ENCODE measurements at regions not wholly inside any gene's neighbourhood (a gene's known extent, or its start where the extent isn't known, plus 50 kb on each side); places are given as distances from the start of the nearest gene placed in this dataset.
"Not testable (repeated sequence)": the region's sequence is repeated elsewhere in the genome, so short reads cannot be mapped to it uniquely, and the experiment has no call there.

DNA sequence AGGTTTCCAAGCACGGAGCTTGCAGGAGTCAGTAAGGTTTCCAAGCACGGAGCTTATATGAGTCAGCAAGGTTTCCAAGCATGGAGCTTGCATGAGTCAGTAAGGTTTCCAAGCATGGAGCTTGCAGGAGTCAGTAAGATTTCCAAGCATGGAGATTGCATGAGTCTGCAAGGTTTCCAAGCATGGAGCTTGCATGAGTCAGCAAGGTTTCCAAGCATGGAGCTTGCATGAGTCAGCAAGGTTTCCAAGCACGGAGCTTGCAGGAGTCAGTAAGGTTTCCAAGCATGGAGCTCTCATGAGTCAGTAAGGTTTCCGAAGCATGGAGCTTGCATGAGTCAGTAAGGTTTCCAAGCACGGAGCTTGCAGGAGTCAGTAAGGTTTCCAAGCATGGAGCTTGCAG lies 153.7 kb upstream of the TMEM132C start:
- H2BK120ac ChIP-seq (replicated peaks; ENCODE audit: low read depth, low read length); H2BK12ac ChIP-seq (ENCODE audit: low read depth, low read length); H3K4ac ChIP-seq (replicated peaks; ENCODE audit: insufficient read length, low read depth, low read length); H2BK5ac ChIP-seq (ENCODE audit: low read depth, low read length); H3K27ac ChIP-seq (ENCODE audit: low read depth, low read length); H3K79me2 ChIP-seq (ENCODE audit: control insufficient read depth in 1 of 2, insufficient read depth in 2 of 2, low read length in 2 of 2); H3K9ac ChIP-seq (replicated peaks in 1 of 4; ENCODE audit: extremely low read depth in 1 of 4, low read depth in 3 of 4, low read length in 3 of 4); H4K5ac ChIP-seq (ENCODE audit: insufficient read length, low read depth, low read length); FAIRE-seq; H2BK20ac ChIP-seq (ENCODE audit: low read length); H3K27me3 ChIP-seq (replicated peaks in 1 of 4; ENCODE audit: control insufficient read depth in 3 of 4, extremely low read depth in 1 of 4, insufficient read depth in 3 of 4, low read length in 3 of 4); H3K18ac ChIP-seq (ENCODE audit: extremely low read depth, low read length); H3K56ac ChIP-seq (replicated peaks; ENCODE audit: insufficient read length, low read depth, low read length); H2AFZ ChIP-seq (ENCODE audit: low read length); H3K23ac ChIP-seq (ENCODE audit: insufficient read length); DNase-seq (ENCODE audit: low read depth in 1 of 2, low spot score in 2 of 2); H3K14ac ChIP-seq (ENCODE audit: insufficient read length); H3K23me2 ChIP-seq (ENCODE audit: low read depth, low read length); H3K4me2 ChIP-seq (ENCODE audit: insufficient read depth in 1 of 2, low read depth in 2 of 2, low read length in 2 of 2); H4K20me1 ChIP-seq (replicated peaks in 1 of 2; ENCODE audit: control insufficient read depth in 1 of 2, insufficient read depth in 2 of 2, low read length in 2 of 2); H3K79me1 ChIP-seq (ENCODE audit: low read depth, low read length); H3K4me3 ChIP-seq (ENCODE audit: extremely low read depth in 1 of 4, insufficient read depth in 2 of 4, low read depth in 3 of 4, low read length in 4 of 4); H3K4me1 ChIP-seq (replicated peaks in 1 of 4; ENCODE audit: control insufficient read depth in 3 of 4, insufficient read depth in 4 of 4, low read length in 3 of 4); H2AK5ac ChIP-seq (ENCODE audit: low read depth, low read length); H4K8ac ChIP-seq (ENCODE audit: extremely low read depth, insufficient read depth, low read length); H2BK15ac ChIP-seq (ENCODE audit: low read length); H4K91ac ChIP-seq (replicated peaks; ENCODE audit: insufficient read length, low read length); H3K9me3 ChIP-seq (ENCODE audit: insufficient read depth in 2 of 2, low read depth in 1 of 2, low read length in 1 of 2); H3K36me3 ChIP-seq (ENCODE audit: control insufficient read depth in 2 of 4, insufficient read depth in 4 of 4, low read length in 3 of 4): not testable (repeated sequence)
- WGBS, 2 experiments (ENCODE audit: extremely low coverage in 1 of 2, insufficient coverage in 1 of 2, insufficient read length in 1 of 2, insufficient replicate concordance in 2 of 2, low coverage in 1 of 2, low lambda C conversion rate in 2 of 2, missing lambda C conversion rate in 1 of 2) = 90% methylated on average over 5 of the region's 5 CpGs; no CpG with 5 or more reads in 1 of the 2 experiments
- peak; percentile 95 for TF ChIP-seq BACH1 (IDR thresholded peaks at IDR 0.05; ENCODE audit: low read length)
- CTCF ChIA-PET (ENCODE audit: partially characterized antibody) = interaction anchor here (0.7 to 1.6 kb wide), 3 partner anchors 44 to 214 kb away, joined by 3 read pairs; no protein-coding TSS in a partner anchor
- POLR2A ChIA-PET (ENCODE audit: partially characterized antibody) = interaction anchor here (0.6 kb wide), 1 partner anchor 10 kb away, joined by 3 read pairs; no protein-coding TSS in a partner anchor
